PC-9 (cell line): ENCODE measurements at regions not wholly inside any gene's neighbourhood (a gene's known extent, or its start where the extent isn't known, plus 50 kb on each side); places are given as distances from the start of the nearest gene placed in this dataset.
"Not testable (repeated sequence)": the region's sequence is repeated elsewhere in the genome, so short reads cannot be mapped to it uniquely, and the experiment has no call there.

Experiments used
- CTCF ChIP-seq: fragments of 200-600 bp; sonication (generic); conservative IDR thresholded peaks from 2 replicates; pipeline ENCODE4 v1.6.1; 2017; ENCODE audit warnings: mixed run types, antibody characterized with exemption, mild to moderate bottlenecking, moderate library complexity
- EZH2 ChIP-seq: fragments of 200-600 bp; sonication (generic); IDR thresholded peaks from 2 replicates; pipeline ENCODE4 v1.8.0; 2017; ENCODE audit warnings: antibody characterized with exemption, low read depth

- not testable (repeated sequence) for TF ChIP-seq CTCF, EZH2
Observed at GRCh38 chr4:82271915-82272480, 101.8 kb downstream of the HNRNPD start.
